GM23338 (cell line): ENCODE measurements at regions not wholly inside any gene's neighbourhood (a gene's known extent, or its start where the extent isn't known, plus 50 kb on each side); places are given as distances from the start of the nearest gene placed in this dataset.

Source experiments
- ATAC-seq: fragments of 200-7000 bp; cut with Tn5 transposase; 3 replicates; pipeline ENCODE4 v1.9.1; 2020
- DNase-seq: peaks from one replicate; pipeline ENCODE4 v3.0.0-alpha.2; 2015; ENCODE audit warnings: low spot score
- H2AFZ ChIP-seq: fragments of 200-600 bp; sonication (generic); 2 replicates; pipeline ENCODE4 v1.8.0; 2016; ENCODE audit warnings: antibody characterized with exemption, mild to moderate bottlenecking, moderate library complexity
- H3F3A ChIP-seq: fragments of 200-600 bp; sonication (generic); replicated peaks from 2 replicates; pipeline ENCODE4 v1.8.0; 2017; ENCODE audit warnings: antibody characterized with exemption, mixed run types, low read depth
- H3K27ac ChIP-seq: fragments of 200-600 bp; sonication (generic); 2 replicates; pipeline ENCODE4 v1.6.1; 2016; ENCODE audit warnings: low read depth
- H3K27me3 ChIP-seq: fragments of 200-600 bp; sonication (generic); 2 replicates; pipeline ENCODE4 v1.8.0; 2016; ENCODE audit warnings: mild to moderate bottlenecking, mixed run types, moderate library complexity; ENCODE audit not compliant: insufficient read depth
- H3K36me3 ChIP-seq: fragments of 200-600 bp; sonication (generic); 2 replicates; pipeline ENCODE4 v1.8.0; 2016; ENCODE audit warnings: mild to moderate bottlenecking; ENCODE audit not compliant: insufficient read depth
- H3K4me1 ChIP-seq: fragments of 200-600 bp; sonication (generic); 2 replicates; pipeline ENCODE4 v1.8.0; 2016; ENCODE audit warnings: mild to moderate bottlenecking, moderate library complexity; ENCODE audit not compliant: insufficient read depth
- H3K4me2 ChIP-seq: fragments of 200-600 bp; sonication (generic); 2 replicates; pipeline ENCODE4 v1.7.1; 2017; ENCODE audit warnings: mixed run types
- H3K4me3 ChIP-seq: fragments of 200-600 bp; sonication (generic); 2 replicates; pipeline ENCODE4 v1.6.1; 2016; ENCODE audit warnings: mixed run types
- H3K79me2 ChIP-seq: fragments of 200-600 bp; sonication (generic); replicated peaks from 2 replicates; pipeline ENCODE4 v1.8.0; 2017; ENCODE audit warnings: mild to moderate bottlenecking; ENCODE audit not compliant: insufficient read depth
- H3K9me2 ChIP-seq: fragments of 200-600 bp; sonication (generic); 2 replicates; pipeline ENCODE4 v1.8.0; 2017; ENCODE audit not compliant: insufficient read depth
- H4K20me1 ChIP-seq: fragments of 200-600 bp; sonication (generic); replicated peaks from 2 replicates; pipeline ENCODE4 v1.8.0; 2017; ENCODE audit warnings: mild to moderate bottlenecking; ENCODE audit not compliant: insufficient read depth
- H3K27ac Mint-ChIP-seq: 2 replicates; pipeline ENCODE4 v1.8.0; 2020; ENCODE audit warnings: inconsistent platforms, mild to moderate bottlenecking, moderate library complexity, mixed read lengths
- H3K27me3 Mint-ChIP-seq: 3 replicates; pipeline ENCODE4 v1.8.0; 2022; ENCODE audit warnings: low read depth, mild to moderate bottlenecking, moderate library complexity, mixed read lengths, inconsistent platforms; ENCODE audit not compliant: insufficient read depth, poor library complexity
- H3K36me3 Mint-ChIP-seq: 3 replicates; pipeline ENCODE4 v1.8.0; 2021; ENCODE audit warnings: low read depth, mild to moderate bottlenecking, inconsistent platforms, moderate library complexity, mixed read lengths
- H3K4me1 Mint-ChIP-seq: 3 replicates; pipeline ENCODE4 v1.8.0; 2020; ENCODE audit warnings: mild to moderate bottlenecking, inconsistent platforms, mixed read lengths
- H3K4me3 Mint-ChIP-seq: 3 replicates; pipeline ENCODE4 v1.8.0; 2021; ENCODE audit warnings: moderate library complexity, mild to moderate bottlenecking, inconsistent platforms, mixed read lengths
- H3K9me3 Mint-ChIP-seq: 3 replicates; pipeline ENCODE4 v1.8.0; 2020; ENCODE audit warnings: moderate library complexity, mild to moderate bottlenecking, inconsistent platforms, mixed read lengths
- CREB1 ChIP-seq: fragments of 250-450 bp; sonication (Bioruptor Pico); IDR thresholded peaks from 2 replicates; pipeline ENCODE4 v1.5.0; 2020; ENCODE audit warnings: low read depth, mild to moderate bottlenecking, moderate library complexity
- EZH2 ChIP-seq: fragments of 200-600 bp; sonication (generic); IDR thresholded peaks from one replicate; pipeline ENCODE4 v1.8.0; 2017; ENCODE audit warnings: antibody characterized with exemption, mild to moderate bottlenecking, low read depth; ENCODE audit not compliant: unreplicated experiment
- EZH2phosphoT487 ChIP-seq: fragments of 200-600 bp; sonication (generic); IDR thresholded peaks from one replicate; pipeline ENCODE4 v1.8.1; 2018; ENCODE audit warnings: antibody characterized with exemption; ENCODE audit not compliant: unreplicated experiment
- JUNB ChIP-seq: IDR thresholded peaks from one replicate; pipeline ENCODE4 v1.6.1; 2016; ENCODE audit warnings: antibody characterized with exemption; ENCODE audit not compliant: unreplicated experiment
- NANOG ChIP-seq: IDR thresholded peaks from 2 replicates; pipeline ENCODE4 v1.6.1; 2016; ENCODE audit warnings: antibody characterized with exemption, borderline replicate concordance
- POLR2AphosphoS5 ChIP-seq: IDR thresholded peaks from 2 replicates; pipeline ENCODE4 v1.6.1; 2016; ENCODE audit warnings: antibody characterized with exemption, low read depth
- STAT1 ChIP-seq: IDR thresholded peaks from one replicate; pipeline ENCODE4 v1.6.1; 2016; ENCODE audit warnings: antibody characterized with exemption; ENCODE audit not compliant: unreplicated experiment
- ZNF114 ChIP-seq: fragments of 250-450 bp; sonication (Bioruptor Pico); IDR thresholded peaks from 2 replicates; pipeline ENCODE4 v1.5.0; 2020; ENCODE audit warnings: mild to moderate bottlenecking, moderate library complexity
- ZNF331 ChIP-seq: fragments of 250-450 bp; sonication (Bioruptor Pico); IDR thresholded peaks from 2 replicates; pipeline ENCODE4 v1.5.0; 2020; ENCODE audit warnings: low read depth, mild to moderate bottlenecking, moderate library complexity
- TF ChIP-seq, protein P1 (sequence below): IDR thresholded peaks from 2 replicates; pipeline ENCODE4 v1.6.1; 2016; ENCODE audit warnings: antibody characterized with exemption
- TF ChIP-seq, protein P2 (sequence below): IDR thresholded peaks from one replicate; pipeline ENCODE4 v1.6.1; 2018; ENCODE audit warnings: antibody characterized with exemption; ENCODE audit not compliant: unreplicated experiment
- TF ChIP-seq, protein P3 (sequence below), 2 experiments: fragments of 200-600 bp in 1 of 2; sonication (generic) in 1 of 2; conservative IDR thresholded peaks; 2 replicates each; pipeline versions ENCODE4 v1.5.1 to v1.6.1; 2016 to 2017; ENCODE audit warnings: antibody characterized with exemption in 2 of 2, low read depth in 2 of 2, mild to moderate bottlenecking in 2 of 2, moderate library complexity in 1 of 2

DNA sequence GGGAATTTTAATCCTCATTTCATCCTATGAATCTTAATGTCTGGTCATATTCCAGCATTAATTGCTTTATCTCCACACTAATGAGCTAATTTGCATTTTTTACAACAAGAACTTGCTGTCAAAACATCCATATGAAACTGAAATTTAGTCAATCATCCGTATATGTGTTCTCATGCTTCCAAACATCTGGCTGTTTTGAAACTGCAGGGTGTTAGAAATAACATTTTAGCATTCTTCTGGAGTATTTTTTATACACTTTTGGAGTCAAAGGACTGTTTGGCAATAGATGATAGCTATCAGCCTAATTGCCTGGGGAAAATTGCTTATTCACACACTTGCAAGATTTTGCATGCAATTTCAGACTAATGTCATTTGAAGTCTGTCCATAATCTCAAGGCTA is 1639.3 kb downstream of the KCNT2 start (continued):
- TF ChIP-seq, protein P1, sequence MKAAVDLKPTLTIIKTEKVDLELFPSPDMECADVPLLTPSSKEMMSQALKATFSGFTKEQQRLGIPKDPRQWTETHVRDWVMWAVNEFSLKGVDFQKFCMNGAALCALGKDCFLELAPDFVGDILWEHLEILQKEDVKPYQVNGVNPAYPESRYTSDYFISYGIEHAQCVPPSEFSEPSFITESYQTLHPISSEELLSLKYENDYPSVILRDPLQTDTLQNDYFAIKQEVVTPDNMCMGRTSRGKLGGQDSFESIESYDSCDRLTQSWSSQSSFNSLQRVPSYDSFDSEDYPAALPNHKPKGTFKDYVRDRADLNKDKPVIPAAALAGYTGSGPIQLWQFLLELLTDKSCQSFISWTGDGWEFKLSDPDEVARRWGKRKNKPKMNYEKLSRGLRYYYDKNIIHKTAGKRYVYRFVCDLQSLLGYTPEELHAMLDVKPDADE, result no peak
- no peak for TF ChIP-seq JUNB
- TF ChIP-seq STAT1, result no peak
- no peak for TF ChIP-seq POLR2AphosphoS5
- no peak for TF ChIP-seq ZNF114 (CRISPR knock-in tag)

DNA sequence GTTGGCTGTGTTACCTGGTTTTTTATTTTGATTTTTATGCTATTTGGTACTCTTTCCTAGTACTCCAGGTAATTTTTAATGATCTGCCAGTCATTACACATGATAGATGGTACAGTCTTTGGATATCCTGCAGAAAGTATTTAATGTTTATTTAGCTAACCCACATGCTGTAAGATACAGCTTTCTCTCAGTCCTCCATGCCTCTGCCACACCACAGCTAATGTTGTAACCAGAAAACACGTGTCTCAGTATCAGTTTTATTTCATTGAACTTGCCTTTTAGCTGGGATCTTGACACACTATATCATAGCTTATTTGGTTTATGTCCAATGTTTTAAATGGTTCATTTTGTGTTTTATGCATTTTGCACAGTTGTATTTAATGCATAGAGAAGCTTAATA is 1648.4 kb downstream of the KCNT2 start:
- Mint-ChIP-seq H3K9me3 (no peaks in the 10 kb centered on the region), H3K36me3 (no peaks in the 10 kb centered on the region), H3K4me3 (no peak overlapping the region), H3K27ac (no peak overlapping the region), H3K27me3 (no peaks in the 10 kb centered on the region), H3K4me1 (peaks cover 4% of the 10 kb centered on the region; the same call in 1 of the 3 replicates)
- no peak for ATAC-seq
- no peaks in the 10 kb centered on the region for H3K79me2 ChIP-seq
- no peaks in the 10 kb centered on the region for H3K36me3 ChIP-seq
- no peak overlapping the region for H3K27ac ChIP-seq
- H3K9me2 ChIP-seq, result 0 out of 2 replicates have a peak, but pooled peaks cover 2% of the 10 kb centered on the region
- DNase-seq, result no peak
- H4K20me1 ChIP-seq, result no peaks in the 10 kb centered on the region
- H3K4me2 ChIP-seq, result no peak overlapping the region
- no peaks in the 10 kb centered on the region for H3F3A ChIP-seq
- H3K27me3 ChIP-seq, result no peaks in the 10 kb centered on the region
- TF ChIP-seq, protein P2, sequence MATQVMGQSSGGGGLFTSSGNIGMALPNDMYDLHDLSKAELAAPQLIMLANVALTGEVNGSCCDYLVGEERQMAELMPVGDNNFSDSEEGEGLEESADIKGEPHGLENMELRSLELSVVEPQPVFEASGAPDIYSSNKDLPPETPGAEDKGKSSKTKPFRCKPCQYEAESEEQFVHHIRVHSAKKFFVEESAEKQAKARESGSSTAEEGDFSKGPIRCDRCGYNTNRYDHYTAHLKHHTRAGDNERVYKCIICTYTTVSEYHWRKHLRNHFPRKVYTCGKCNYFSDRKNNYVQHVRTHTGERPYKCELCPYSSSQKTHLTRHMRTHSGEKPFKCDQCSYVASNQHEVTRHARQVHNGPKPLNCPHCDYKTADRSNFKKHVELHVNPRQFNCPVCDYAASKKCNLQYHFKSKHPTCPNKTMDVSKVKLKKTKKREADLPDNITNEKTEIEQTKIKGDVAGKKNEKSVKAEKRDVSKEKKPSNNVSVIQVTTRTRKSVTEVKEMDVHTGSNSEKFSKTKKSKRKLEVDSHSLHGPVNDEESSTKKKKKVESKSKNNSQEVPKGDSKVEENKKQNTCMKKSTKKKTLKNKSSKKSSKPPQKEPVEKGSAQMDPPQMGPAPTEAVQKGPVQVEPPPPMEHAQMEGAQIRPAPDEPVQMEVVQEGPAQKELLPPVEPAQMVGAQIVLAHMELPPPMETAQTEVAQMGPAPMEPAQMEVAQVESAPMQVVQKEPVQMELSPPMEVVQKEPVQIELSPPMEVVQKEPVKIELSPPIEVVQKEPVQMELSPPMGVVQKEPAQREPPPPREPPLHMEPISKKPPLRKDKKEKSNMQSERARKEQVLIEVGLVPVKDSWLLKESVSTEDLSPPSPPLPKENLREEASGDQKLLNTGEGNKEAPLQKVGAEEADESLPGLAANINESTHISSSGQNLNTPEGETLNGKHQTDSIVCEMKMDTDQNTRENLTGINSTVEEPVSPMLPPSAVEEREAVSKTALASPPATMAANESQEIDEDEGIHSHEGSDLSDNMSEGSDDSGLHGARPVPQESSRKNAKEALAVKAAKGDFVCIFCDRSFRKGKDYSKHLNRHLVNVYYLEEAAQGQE, result no peak
- TF ChIP-seq STAT1, result no peak
- no peak for TF ChIP-seq EZH2phosphoT487
- TF ChIP-seq EZH2, result no peak
- TF ChIP-seq JUNB, result no peak
- TF ChIP-seq ZNF114 (CRISPR knock-in tag), result no peak
- TF ChIP-seq, protein P1, result no peak
- no peak for TF ChIP-seq ZNF331 (CRISPR knock-in tag)
- TF ChIP-seq CREB1 (CRISPR knock-in tag), result no peak
- TF ChIP-seq, protein P3, sequence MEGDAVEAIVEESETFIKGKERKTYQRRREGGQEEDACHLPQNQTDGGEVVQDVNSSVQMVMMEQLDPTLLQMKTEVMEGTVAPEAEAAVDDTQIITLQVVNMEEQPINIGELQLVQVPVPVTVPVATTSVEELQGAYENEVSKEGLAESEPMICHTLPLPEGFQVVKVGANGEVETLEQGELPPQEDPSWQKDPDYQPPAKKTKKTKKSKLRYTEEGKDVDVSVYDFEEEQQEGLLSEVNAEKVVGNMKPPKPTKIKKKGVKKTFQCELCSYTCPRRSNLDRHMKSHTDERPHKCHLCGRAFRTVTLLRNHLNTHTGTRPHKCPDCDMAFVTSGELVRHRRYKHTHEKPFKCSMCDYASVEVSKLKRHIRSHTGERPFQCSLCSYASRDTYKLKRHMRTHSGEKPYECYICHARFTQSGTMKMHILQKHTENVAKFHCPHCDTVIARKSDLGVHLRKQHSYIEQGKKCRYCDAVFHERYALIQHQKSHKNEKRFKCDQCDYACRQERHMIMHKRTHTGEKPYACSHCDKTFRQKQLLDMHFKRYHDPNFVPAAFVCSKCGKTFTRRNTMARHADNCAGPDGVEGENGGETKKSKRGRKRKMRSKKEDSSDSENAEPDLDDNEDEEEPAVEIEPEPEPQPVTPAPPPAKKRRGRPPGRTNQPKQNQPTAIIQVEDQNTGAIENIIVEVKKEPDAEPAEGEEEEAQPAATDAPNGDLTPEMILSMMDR (conservative IDR thresholded peaks at IDR 0.05; ENCODE audit: low read depth in 2 of 2), result no peak
- TF ChIP-seq POLR2AphosphoS5, result no peak
- no peak for TF ChIP-seq NANOG
- no peaks in the 10 kb centered on the region for H3K4me1 ChIP-seq
- no peak overlapping the region for H3K4me3 ChIP-seq
- no peak overlapping the region for H2AFZ ChIP-seq
